IPS DF 6.9 (cell line): ENCODE measurements at regions not wholly inside any gene's neighbourhood (a gene's known extent, or its start where the extent isn't known, plus 50 kb on each side); places are given as distances from the start of the nearest gene placed in this dataset.
"Not testable (repeated sequence)": the region's sequence is repeated elsewhere in the genome, so short reads cannot be mapped to it uniquely, and the experiment has no call there.

Experiments used
- DNase-seq: peaks from one replicate; pipeline ENCODE4 v3.0.0-alpha.2; 2013; ENCODE audit warnings: low read depth, low spot score
- H3K27ac ChIP-seq: one replicate; pipeline ENCODE4 v1.5.1; 2013; ENCODE audit warnings: low read length, control low read depth
- H3K27me3 ChIP-seq: 2 replicates; pipeline ENCODE4 v1.6.1; 2013; ENCODE audit warnings: mild to moderate bottlenecking, low read length; ENCODE audit not compliant: control insufficient read depth, insufficient read depth
- H3K36me3 ChIP-seq: 2 replicates; pipeline ENCODE4 v1.6.1; 2013; ENCODE audit warnings: low read length; ENCODE audit not compliant: control insufficient read depth, insufficient read depth
- H3K4me1 ChIP-seq: 2 replicates; pipeline ENCODE4 v1.6.1; 2013; ENCODE audit warnings: low read length; ENCODE audit not compliant: control insufficient read depth, insufficient read depth
- H3K4me3 ChIP-seq: 2 replicates; pipeline ENCODE4 v1.5.1; 2013; ENCODE audit warnings: mild to moderate bottlenecking, low read length
- H3K9me3 ChIP-seq: 2 replicates; pipeline ENCODE4 v1.6.1; 2013; ENCODE audit warnings: low read length, inconsistent platforms; ENCODE audit not compliant: control insufficient read depth, insufficient read depth
- WGBS: extraction: QIAGEN DNeasy Blood & Tissue Kit; methylation state at CpG from one replicate; pipeline ENCODE4 v1.1.7; 2013; ENCODE audit warnings: mixed read lengths, missing lambda C conversion rate; ENCODE audit not compliant: insufficient read length, insufficient coverage; 5-methylcytosine and 5-hydroxymethylcytosine counted together

- WGBS, result no CpG with 5 or more reads among the region's 63 CpGs
- no peak for DNase-seq
- Histone ChIP-seq H3K9me3 (no peaks in the 10 kb centered on the region), H3K36me3 (no peaks in the 10 kb centered on the region), H3K27ac (no peak overlapping the region), H3K27me3 (peaks cover 3% of the 10 kb centered on the region; the same call in 1 of the 2 replicates), H3K4me3 (peak overlapping the region; percentile 52; the same call in 1 of the 2 replicates), H3K4me1 (peaks cover 5% of the 10 kb centered on the region; the same call in 1 of the 2 replicates)
Observed at GRCh38 chr9:104991144-104991953, 63.4 kb upstream of the ABCA1 start.

- Histone ChIP-seq H3K4me1 (peaks cover 5% of the 10 kb centered on the region; the same call in 1 of the 2 replicates), H3K27ac (no peak overlapping the region), H3K4me3 (no peak overlapping the region), H3K36me3 (no peaks in the 10 kb centered on the region), H3K27me3 (peaks cover 3% of the 10 kb centered on the region; the same call in 1 of the 2 replicates), H3K9me3 (no peaks in the 10 kb centered on the region)
- WGBS, result no CpG with 5 or more reads among the region's 5 CpGs
- DNase-seq, result no peak
Observed at GRCh38 chr9:104992659-104993058, 64.7 kb upstream of the ABCA1 start.

- H3K4me1 ChIP-seq, result peaks cover 5% of the 10 kb centered on the region; the same call in 1 of the 2 replicates
- no CpG with 5 or more reads among the region's 9 CpGs for WGBS
- H3K27ac ChIP-seq, result no peak overlapping the region
- no peaks in the 10 kb centered on the region for H3K36me3 ChIP-seq
- H3K9me3 ChIP-seq, result no peaks in the 10 kb centered on the region
- peaks cover 3% of the 10 kb centered on the region; the same call in 1 of the 2 replicates for H3K27me3 ChIP-seq
- DNase-seq, result no peak
- no peak overlapping the region for H3K4me3 ChIP-seq
Observed at GRCh38 chr9:104993291-104993963, 65.5 kb upstream of the ABCA1 start.

- no peaks in the 10 kb centered on the region for H3K36me3 ChIP-seq
- H3K4me3 ChIP-seq, result no peak overlapping the region
- H3K4me1 ChIP-seq, result peaks cover 2% of the 10 kb centered on the region; the same call in 1 of the 2 replicates
- H3K27me3 ChIP-seq, result peaks cover under 1% of the 10 kb centered on the region; the same call in 1 of the 2 replicates
- no peak overlapping the region for H3K27ac ChIP-seq
- no peaks in the 10 kb centered on the region for H3K9me3 ChIP-seq
- WGBS, result no CpG with 5 or more reads among the region's 2 CpGs
- no peak for DNase-seq
Observed at GRCh38 chr9:104997536-104997935, 69.6 kb upstream of the ABCA1 start.

GRCh38 chr9:104999136-104999535, 71.2 kb upstream of the ABCA1 start:
- Histone ChIP-seq H3K27ac (no peak overlapping the region), H3K9me3 (no peaks in the 10 kb centered on the region), H3K36me3 (no peaks in the 10 kb centered on the region), H3K4me3 (no peak overlapping the region), H3K4me1 (no peaks in the 10 kb centered on the region), H3K27me3 (no peaks in the 10 kb centered on the region)
- DNase-seq, result no peak

GRCh38 chr9:105000529-105000928, 72.6 kb upstream of the ABCA1 start:
- H3K36me3 ChIP-seq, H3K9me3 ChIP-seq, H3K4me1 ChIP-seq, H3K4me3 ChIP-seq, H3K27me3 ChIP-seq, H3K27ac ChIP-seq, DNase-seq: not testable (repeated sequence)
- WGBS, result no CpG with 5 or more reads among the region's 11 CpGs

- H3K4me3 ChIP-seq, result no peak overlapping the region
- DNase-seq, result no peak
- no peaks in the 10 kb centered on the region for H3K27me3 ChIP-seq
- no peaks in the 10 kb centered on the region for H3K9me3 ChIP-seq
- H3K36me3 ChIP-seq, result no peaks in the 10 kb centered on the region
- no peak overlapping the region for H3K27ac ChIP-seq
- H3K4me1 ChIP-seq, result no peaks in the 10 kb centered on the region
- WGBS, result no CpG with 5 or more reads among the region's 7 CpGs
Observed at GRCh38 chr9:105004466-105005090, 76.6 kb upstream of the ABCA1 start.

- no peaks in the 10 kb centered on the region for H3K36me3 ChIP-seq
- DNase-seq, result no peak
- no peaks in the 10 kb centered on the region for H3K9me3 ChIP-seq
- no peaks in the 10 kb centered on the region for H3K4me1 ChIP-seq
- H3K27me3 ChIP-seq, result no peaks in the 10 kb centered on the region
- no peak overlapping the region for H3K4me3 ChIP-seq
- no peak overlapping the region for H3K27ac ChIP-seq
- WGBS, result no CpG with 5 or more reads among the region's 1 CpG
Observed at GRCh38 chr9:105005186-105005585, 77.2 kb upstream of the ABCA1 start.

GRCh38 chr9:105006514-105006913, 78.6 kb upstream of the ABCA1 start:
- H3K9me3 ChIP-seq, result no peaks in the 10 kb centered on the region

GRCh38 chr9:105007143-105007542, 79.2 kb upstream of the ABCA1 start:
- WGBS, result no CpG with 5 or more reads among the region's 2 CpGs
- DNase-seq, result no peak
- no peaks in the 10 kb centered on the region for H3K4me1 ChIP-seq

More at GRCh38 chr9:105006514-105006913, 78.6 kb upstream of the ABCA1 start:
- WGBS, result no CpG with 5 or more reads among the region's 2 CpGs
- no peaks in the 10 kb centered on the region for H3K27me3 ChIP-seq
- no peaks in the 10 kb centered on the region for H3K36me3 ChIP-seq
- H3K4me1 ChIP-seq, result no peaks in the 10 kb centered on the region
- no peak for DNase-seq
- no peak overlapping the region for H3K27ac ChIP-seq
- no peak overlapping the region for H3K4me3 ChIP-seq

More at GRCh38 chr9:105007143-105007542, 79.2 kb upstream of the ABCA1 start:
- H3K9me3 ChIP-seq, result no peaks in the 10 kb centered on the region
- no peak overlapping the region for H3K4me3 ChIP-seq
- no peaks in the 10 kb centered on the region for H3K36me3 ChIP-seq
- H3K27ac ChIP-seq, result no peak overlapping the region
- no peaks in the 10 kb centered on the region for H3K27me3 ChIP-seq
